Activated naive CD4-positive, alpha-beta T cell treated with anti-CD3 and anti-CD28 coated beads for 36 hours (primary cell): ENCODE measurements at regions not wholly inside any gene's neighbourhood (a gene's known extent, or its start where the extent isn't known, plus 50 kb on each side); places are given as distances from the start of the nearest gene placed in this dataset.
"Not testable (repeated sequence)": the region's sequence is repeated elsewhere in the genome, so short reads cannot be mapped to it uniquely, and the experiment has no call there.

Experiments used
- CTCF ChIA-PET: fragments of 350-600 bp; sonication (Branson Sonifier 250); formaldehyde crosslinking; loops from one replicate; lab custom pipeline; 2021; ENCODE audit warnings: antibody characterized with exemption; lab: Charles Lee
- DNase-seq: peaks from one replicate; pipeline ENCODE4 v3.0.0-alpha.2; 2020
- H3K27ac Mint-ChIP-seq: one replicate; pipeline ENCODE4 v1.8.0; 2021; ENCODE audit warnings: mild to moderate bottlenecking, mixed read lengths
- H3K27me3 Mint-ChIP-seq: one replicate; pipeline ENCODE4 v1.8.0; 2021; ENCODE audit warnings: low read depth, mixed read lengths
- H3K36me3 Mint-ChIP-seq: one replicate; pipeline ENCODE4 v1.8.0; 2021; ENCODE audit warnings: low read depth, mixed read lengths
- H3K4me1 Mint-ChIP-seq: one replicate; pipeline ENCODE4 v1.8.0; 2021; ENCODE audit warnings: low read depth, mixed read lengths
- H3K4me3 Mint-ChIP-seq: one replicate; pipeline ENCODE4 v1.8.0; 2021; ENCODE audit warnings: mild to moderate bottlenecking, moderate library complexity, mixed read lengths
- H3K9me3 Mint-ChIP-seq: one replicate; pipeline ENCODE4 v1.8.0; 2021; ENCODE audit warnings: mixed read lengths
- intact Hi-C: fragments of 100-400 bp; cut with micrococcal nuclease; formaldehyde crosslinking; loops from one replicate; pipeline ENCODE4 v1.15.1; 2023

DNA sequence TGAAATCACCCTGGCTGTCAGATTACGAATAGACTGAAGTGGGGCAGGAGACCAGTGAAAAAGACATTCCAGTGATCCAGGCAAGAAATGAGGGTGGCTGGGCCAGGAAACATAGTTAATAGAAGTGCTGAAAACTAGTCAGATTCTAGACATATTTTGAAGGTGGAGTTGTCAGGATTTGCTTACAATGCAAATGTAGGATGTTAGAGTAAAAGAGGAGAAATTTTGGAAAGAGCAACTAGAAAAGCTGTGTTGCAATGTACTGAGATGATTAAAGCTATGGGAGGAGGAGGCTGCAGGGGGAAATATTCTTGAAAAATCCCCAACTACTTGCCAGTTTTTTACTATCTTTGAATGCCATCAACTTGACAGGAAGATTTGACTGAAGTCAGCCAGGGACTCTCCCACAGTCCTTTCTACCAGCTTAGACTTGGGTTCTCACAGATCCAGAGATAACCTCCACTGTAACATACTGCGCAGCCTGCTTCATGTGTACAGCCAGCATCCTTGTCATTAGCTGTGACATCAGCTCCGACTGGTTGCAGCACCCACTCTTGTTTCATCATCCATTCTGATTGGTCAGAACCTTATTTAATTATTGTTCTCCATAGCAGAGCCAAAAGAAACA, 109.7 kb downstream of the TSEN15 start:
- H3K27me3 Mint-ChIP-seq, result peaks cover 7% of the 10 kb centered on the region
- H3K36me3 Mint-ChIP-seq, result no peaks in the 10 kb centered on the region
- H3K4me1 Mint-ChIP-seq, result no peaks in the 10 kb centered on the region
- no peak overlapping the region for H3K27ac Mint-ChIP-seq
- no peak overlapping the region for H3K4me3 Mint-ChIP-seq
- peak; percentile 63 for DNase-seq
- intact Hi-C loops, result loop anchor here (2.0 to 5.0 kb wide), 11 partner anchors 62 to 996 kb away; partner anchors contain the start of genes APOBEC4, ARPC5, EDEM3 and NIBAN1
- CTCF ChIA-PET, result no interaction called here
- no peaks in the 10 kb centered on the region for H3K9me3 Mint-ChIP-seq

DNA sequence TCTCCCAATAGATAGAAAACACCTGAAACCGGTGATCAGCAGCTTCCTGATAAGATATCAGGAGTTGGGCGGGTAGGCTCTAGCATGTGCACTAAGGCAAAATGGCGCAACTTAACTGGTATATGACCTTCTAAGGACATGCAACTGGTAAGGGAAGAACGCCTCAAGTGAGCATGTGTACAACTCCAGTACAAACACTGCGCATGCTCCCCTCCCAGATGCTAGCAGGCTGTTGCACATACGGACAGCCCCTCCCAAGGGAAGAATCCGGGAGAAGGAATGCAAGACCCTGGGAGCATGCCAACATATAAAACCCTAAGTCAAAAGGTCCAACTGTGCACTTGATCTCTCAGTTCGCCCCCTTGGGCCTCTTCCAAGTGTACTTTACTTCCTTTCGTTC, 110.8 kb downstream of the TSEN15 start:
- DNase-seq, result no peak
- H3K36me3 Mint-ChIP-seq, result no peaks in the 10 kb centered on the region
- H3K4me3 Mint-ChIP-seq, result no peak overlapping the region
- intact Hi-C loops, result loop anchor here (5.0 kb wide), 3 partner anchors 85 to 810 kb away; partner anchors contain the start of gene NIBAN1
- H3K27me3 Mint-ChIP-seq, result peaks cover 2% of the 10 kb centered on the region
- no peaks in the 10 kb centered on the region for H3K4me1 Mint-ChIP-seq
- no peak overlapping the region for H3K27ac Mint-ChIP-seq
- H3K9me3 Mint-ChIP-seq, result no peaks in the 10 kb centered on the region
- CTCF ChIA-PET, result interaction anchor here (0.7 kb wide), 1 partner anchor 1566 kb away, joined by 4 read pairs; no protein-coding TSS in a partner anchor

DNA sequence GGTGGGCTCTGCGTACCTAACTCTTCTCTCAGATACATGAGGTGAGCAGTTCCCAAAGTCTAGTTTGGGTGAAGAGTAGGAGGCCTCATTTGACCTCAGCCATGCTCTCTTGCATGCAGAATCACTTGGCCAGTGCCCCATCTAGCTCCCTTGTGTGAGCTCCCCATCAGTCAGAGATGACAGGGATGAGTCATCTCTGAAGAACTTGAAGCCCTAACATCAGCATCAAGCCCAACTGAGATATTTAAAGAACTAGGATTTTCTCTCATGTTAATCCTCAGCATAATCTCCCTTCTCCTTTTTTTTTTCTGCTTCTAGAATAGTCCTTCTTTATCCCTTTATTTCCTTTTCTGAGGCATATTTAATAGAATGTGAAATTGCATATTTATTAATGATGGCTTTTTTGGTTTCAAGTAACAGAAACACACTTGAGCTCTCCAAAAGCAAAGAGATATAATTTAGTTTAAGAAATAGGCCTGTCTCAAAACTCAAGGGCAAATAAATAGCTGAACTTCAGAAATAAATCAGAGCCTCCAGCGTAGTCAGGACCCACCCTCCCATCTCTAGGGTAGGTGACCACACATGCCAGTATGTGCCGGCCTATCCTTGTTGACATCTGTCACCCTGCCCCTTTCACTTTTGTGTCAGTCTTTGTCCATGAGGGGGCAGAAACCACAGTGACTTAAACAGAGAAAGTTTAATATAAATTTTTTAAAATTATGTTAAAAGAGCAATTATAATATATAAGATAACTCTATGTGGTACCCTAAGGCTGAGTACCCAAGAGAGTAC, 112.3 kb downstream of the TSEN15 start:
- peaks cover 1% of the 10 kb centered on the region for H3K27me3 Mint-ChIP-seq
- no peak overlapping the region for H3K4me3 Mint-ChIP-seq
- CTCF ChIA-PET, result no interaction called here
- no peaks in the 10 kb centered on the region for H3K4me1 Mint-ChIP-seq
- intact Hi-C loops, result loop anchor here (5.0 kb wide), 3 partner anchors 87 to 808 kb away; partner anchors contain the start of gene NIBAN1
- H3K27ac Mint-ChIP-seq, result no peak overlapping the region
- DNase-seq, result no peak
- no peaks in the 10 kb centered on the region for H3K36me3 Mint-ChIP-seq
- H3K9me3 Mint-ChIP-seq, result no peaks in the 10 kb centered on the region

DNA sequence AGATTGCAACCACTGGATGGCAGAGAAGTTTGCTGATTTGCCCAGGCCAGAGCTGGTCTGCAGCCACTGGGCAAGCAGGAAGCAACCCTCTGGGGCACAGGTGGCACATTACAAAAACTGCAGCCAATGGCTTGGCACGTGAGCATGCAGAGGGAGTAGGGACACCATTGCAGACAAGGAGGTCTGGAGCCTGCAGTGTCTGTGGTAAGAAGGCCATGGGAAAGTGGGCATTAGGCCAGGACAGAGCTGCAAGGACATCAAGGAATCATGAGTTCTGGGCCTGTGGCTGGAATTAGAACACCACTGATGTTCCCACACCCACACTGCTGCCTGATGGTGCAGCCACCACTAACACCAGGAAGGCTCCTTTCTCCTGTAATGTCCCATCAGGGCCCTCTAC, 113.0 kb downstream of the TSEN15 start:
- Mint-ChIP-seq H3K27me3 (peaks cover 6% of the 10 kb centered on the region), H3K4me3 (no peak overlapping the region), H3K36me3 (no peaks in the 10 kb centered on the region), H3K9me3 (no peaks in the 10 kb centered on the region), H3K4me1 (no peaks in the 10 kb centered on the region), H3K27ac (no peak overlapping the region)
- intact Hi-C loops, result loop anchor here (5.0 kb wide), 3 partner anchors 87 to 808 kb away; partner anchors contain the start of gene NIBAN1
- DNase-seq, result no peak
- CTCF ChIA-PET, result no interaction called here

DNA sequence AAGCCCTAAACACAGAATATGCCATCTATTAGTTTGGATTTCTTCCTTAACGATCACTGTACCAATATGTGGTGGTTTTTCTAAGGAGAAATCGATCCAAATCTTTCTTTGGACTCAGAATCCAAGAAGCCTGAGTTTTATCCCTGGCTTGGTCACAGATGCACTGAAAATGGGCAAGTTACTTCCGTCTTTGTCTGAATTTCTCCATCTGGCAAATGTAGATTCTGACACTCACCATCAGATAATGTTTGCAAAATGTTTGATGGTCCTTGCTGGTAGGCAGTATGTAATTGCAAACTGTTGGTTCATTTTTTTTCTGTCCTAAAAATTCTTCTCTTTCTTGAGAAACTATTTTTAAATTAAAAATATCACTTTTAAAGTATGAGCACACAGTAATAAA, 115.0 kb downstream of the TSEN15 start:
- H3K27me3 Mint-ChIP-seq, result peaks cover 6% of the 10 kb centered on the region
- CTCF ChIA-PET, result interaction anchor here (0.7 kb wide), 1 partner anchor 197 kb away, joined by 3 read pairs; no protein-coding TSS in a partner anchor
- intact Hi-C loops, result no loop called here
- H3K4me3 Mint-ChIP-seq, result no peak overlapping the region
- H3K9me3 Mint-ChIP-seq, result no peaks in the 10 kb centered on the region
- DNase-seq, result no peak
- no peak overlapping the region for H3K27ac Mint-ChIP-seq
- no peaks in the 10 kb centered on the region for H3K36me3 Mint-ChIP-seq
- no peaks in the 10 kb centered on the region for H3K4me1 Mint-ChIP-seq

DNA sequence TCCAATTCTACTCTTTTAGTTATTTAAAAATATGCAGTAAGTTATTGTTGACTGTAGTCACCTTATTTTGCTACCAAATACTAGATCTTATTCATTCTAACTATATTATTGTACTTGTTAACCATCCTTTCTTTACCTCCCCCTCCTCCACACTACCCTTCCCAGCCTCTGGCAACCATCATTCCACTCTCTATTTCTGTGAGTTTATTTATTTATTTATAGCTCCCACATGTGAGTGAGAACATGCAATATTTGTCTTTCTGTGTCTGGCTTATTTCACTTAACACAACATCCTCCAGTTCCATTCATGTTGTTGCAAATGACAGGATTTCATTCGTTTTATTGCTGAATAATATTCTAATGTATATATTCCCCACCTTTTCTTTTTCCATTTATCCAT, 115.8 kb downstream of the TSEN15 start:
- Mint-ChIP-seq H3K9me3 (no peaks in the 10 kb centered on the region), H3K36me3 (no peaks in the 10 kb centered on the region), H3K27me3 (peaks cover 6% of the 10 kb centered on the region), H3K4me3 (no peak overlapping the region), H3K4me1 (no peaks in the 10 kb centered on the region), H3K27ac (no peak overlapping the region)
- intact Hi-C loops, result no loop called here
- CTCF ChIA-PET, result no interaction called here
- DNase-seq, result no peak

DNA sequence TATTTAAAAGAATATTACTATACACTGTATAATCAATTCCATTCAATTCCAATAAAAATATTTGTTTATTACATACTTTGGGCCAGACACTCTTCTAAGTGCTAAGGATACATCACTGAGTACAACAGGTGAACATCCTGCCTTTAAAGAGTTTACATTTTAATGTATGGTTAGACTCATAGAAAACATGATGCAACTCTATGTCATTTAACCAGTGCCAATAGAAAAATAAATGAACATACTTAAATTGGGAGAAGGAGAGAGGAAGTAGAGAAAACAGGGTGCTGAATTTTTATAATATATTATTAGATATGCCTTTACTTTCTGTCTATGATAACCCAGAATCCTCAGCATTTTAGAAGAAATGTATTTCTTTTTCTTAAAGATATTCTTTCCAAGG, 119.2 kb downstream of the TSEN15 start:
- H3K4me3 Mint-ChIP-seq, result no peak overlapping the region
- CTCF ChIA-PET, result no interaction called here
- no peaks in the 10 kb centered on the region for H3K4me1 Mint-ChIP-seq
- DNase-seq, result no peak
- intact Hi-C loops, result no loop called here
- H3K36me3 Mint-ChIP-seq, result no peaks in the 10 kb centered on the region
- no peak overlapping the region for H3K27ac Mint-ChIP-seq
- peaks cover 6% of the 10 kb centered on the region for H3K27me3 Mint-ChIP-seq
- H3K9me3 Mint-ChIP-seq, result no peaks in the 10 kb centered on the region

DNA sequence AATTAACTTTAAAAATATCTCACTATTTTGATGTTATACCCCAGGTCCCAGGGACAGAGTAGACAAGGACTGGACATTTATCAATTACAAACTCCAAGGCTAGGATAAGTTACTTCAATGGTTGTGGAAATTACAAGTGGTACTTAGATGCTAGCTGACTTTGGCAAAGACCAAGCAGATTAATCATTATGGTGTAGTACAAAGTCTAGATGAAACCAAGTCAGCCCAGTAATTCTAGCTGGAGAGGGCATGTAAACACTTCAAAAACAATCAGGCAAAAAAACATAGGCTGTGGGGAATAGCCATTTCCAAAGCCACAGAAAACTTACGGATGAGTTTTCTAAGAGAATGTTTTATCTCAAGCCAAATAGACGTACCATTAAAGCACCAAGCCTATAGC, 124.5 kb downstream of the TSEN15 start:
- intact Hi-C loops, result loop anchor here (5.0 kb wide), 1 partner anchor 34 kb away; no protein-coding TSS in a partner anchor
- CTCF ChIA-PET, result no interaction called here
- no peaks in the 10 kb centered on the region for H3K36me3 Mint-ChIP-seq
- H3K4me1 Mint-ChIP-seq, result no peaks in the 10 kb centered on the region
- H3K4me3 Mint-ChIP-seq, result no peak overlapping the region
- H3K27ac Mint-ChIP-seq, result no peak overlapping the region
- H3K9me3 Mint-ChIP-seq, result no peaks in the 10 kb centered on the region
- DNase-seq, result no peak
- H3K27me3 Mint-ChIP-seq, result no peaks in the 10 kb centered on the region

DNA sequence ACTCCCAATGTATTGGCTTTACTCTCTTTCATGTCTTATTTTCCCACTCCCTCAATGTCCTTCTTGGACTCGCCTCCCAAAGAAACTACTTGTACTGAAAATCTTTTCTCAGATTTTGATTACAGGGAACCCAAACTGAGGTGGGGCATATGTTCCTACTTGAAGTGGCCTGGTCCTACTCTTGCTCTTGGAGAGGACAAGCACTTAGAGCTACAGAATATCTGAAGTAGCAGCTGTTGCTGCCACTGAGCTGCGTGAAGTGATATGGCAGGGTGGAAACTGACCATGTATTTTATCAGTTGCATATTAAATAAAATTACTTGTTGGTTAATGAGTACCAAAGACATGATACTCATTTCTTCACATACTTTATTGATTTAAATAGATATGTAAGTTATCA, 129.5 kb downstream of the TSEN15 start:
- H3K4me1 Mint-ChIP-seq, result no peaks in the 10 kb centered on the region
- H3K27ac Mint-ChIP-seq, result no peak overlapping the region
- no peak overlapping the region for H3K4me3 Mint-ChIP-seq
- no peak for DNase-seq
- H3K27me3 Mint-ChIP-seq, result no peaks in the 10 kb centered on the region
- no peaks in the 10 kb centered on the region for H3K9me3 Mint-ChIP-seq
- no peaks in the 10 kb centered on the region for H3K36me3 Mint-ChIP-seq
- CTCF ChIA-PET, result no interaction called here
- intact Hi-C loops, result no loop called here

DNA sequence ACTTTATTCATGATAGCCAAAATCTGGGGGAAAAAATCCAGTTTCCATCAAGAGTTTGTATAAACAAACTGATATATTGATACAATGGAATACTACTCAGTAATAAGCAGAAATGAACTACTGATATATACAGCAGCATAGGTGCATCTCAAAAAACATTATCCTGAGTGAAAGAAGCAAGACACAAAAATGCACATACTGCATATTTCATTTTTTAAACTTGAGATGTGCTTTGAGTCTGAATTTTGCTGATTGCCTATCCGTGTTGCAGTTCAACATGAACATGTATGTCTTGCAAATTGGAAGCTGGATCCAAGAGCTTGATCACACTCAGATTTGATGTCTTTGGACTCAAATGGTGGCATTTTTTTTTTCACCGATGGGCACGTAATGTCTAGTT, 132.4 kb downstream of the TSEN15 start:
- intact Hi-C loops, result no loop called here
- Mint-ChIP-seq H3K27me3 (no peaks in the 10 kb centered on the region), H3K9me3 (no peaks in the 10 kb centered on the region), H3K36me3 (no peaks in the 10 kb centered on the region), H3K27ac (no peak overlapping the region), H3K4me3 (no peak overlapping the region), H3K4me1 (no peaks in the 10 kb centered on the region)
- CTCF ChIA-PET, result no interaction called here
- DNase-seq, result no peak

DNA sequence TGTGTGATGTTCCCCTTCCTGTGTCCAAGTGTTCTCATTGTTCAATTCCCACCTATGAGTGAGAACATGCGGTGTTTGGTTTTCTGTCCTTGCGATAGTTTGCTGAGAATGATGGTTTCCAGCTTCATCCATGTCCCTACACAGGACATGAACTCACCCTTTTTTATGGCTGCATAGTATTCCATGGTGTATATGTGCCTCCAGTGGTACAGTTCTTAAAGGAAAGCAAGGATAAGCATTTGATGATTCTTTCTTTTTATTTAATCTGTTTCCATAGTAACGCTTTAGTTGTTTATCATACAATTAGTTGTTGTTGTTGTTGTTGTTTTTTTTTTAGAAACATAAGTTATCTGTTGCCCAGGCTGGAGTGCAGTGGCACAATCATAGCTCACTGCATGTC, 133.1 kb downstream of the TSEN15 start:
- intact Hi-C loops, H3K4me3 Mint-ChIP-seq, H3K27ac Mint-ChIP-seq, H3K27me3 Mint-ChIP-seq, DNase-seq, H3K36me3 Mint-ChIP-seq, H3K9me3 Mint-ChIP-seq, CTCF ChIA-PET, H3K4me1 Mint-ChIP-seq: not testable (repeated sequence)

DNA sequence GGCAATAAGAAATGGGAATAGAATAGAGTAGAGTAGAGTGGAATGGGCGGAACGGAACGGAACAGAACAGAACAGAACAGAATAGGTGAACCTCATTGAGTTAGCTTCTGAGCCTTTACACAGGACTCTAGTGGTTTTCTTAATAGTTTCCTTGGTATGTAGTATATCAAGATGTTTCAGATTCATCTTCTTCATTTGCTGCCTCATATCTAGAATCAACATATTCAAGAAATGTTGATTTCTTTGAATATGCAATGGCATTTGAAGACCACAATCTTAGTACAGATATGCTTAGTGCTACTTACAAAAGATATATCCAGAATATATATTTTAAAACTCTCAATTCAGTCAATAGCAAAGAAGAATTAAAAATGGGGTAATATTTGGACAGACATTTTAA, 133.8 kb downstream of the TSEN15 start:
- Mint-ChIP-seq H3K4me1 (no peaks in the 10 kb centered on the region), H3K9me3 (no peaks in the 10 kb centered on the region), H3K27ac (no peak overlapping the region), H3K36me3 (no peaks in the 10 kb centered on the region), H3K27me3 (peaks cover 2% of the 10 kb centered on the region), H3K4me3 (no peak overlapping the region)
- CTCF ChIA-PET, result no interaction called here
- DNase-seq, result no peak
- intact Hi-C loops, result no loop called here

DNA sequence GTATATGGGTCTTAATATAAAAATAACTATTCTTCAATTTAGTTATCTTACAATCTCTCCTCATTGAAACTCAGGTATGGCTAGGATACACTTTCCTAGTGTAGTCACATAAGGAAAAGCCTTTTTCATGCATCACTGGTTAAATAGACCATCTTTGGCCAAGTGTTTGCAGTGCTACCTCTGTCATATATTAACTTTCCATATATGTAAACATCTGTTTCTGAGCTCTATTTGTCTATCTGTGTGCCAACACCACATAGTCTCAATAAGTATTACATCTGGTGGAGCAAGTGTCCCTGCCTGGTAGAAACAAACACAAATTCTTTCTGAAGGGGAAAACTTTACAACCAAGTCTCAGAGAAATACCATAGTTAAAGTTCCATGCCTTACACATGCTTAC, 134.6 kb downstream of the TSEN15 start:
- H3K4me1 Mint-ChIP-seq, result no peaks in the 10 kb centered on the region
- no peaks in the 10 kb centered on the region for H3K9me3 Mint-ChIP-seq
- DNase-seq, result no peak
- CTCF ChIA-PET, result no interaction called here
- H3K36me3 Mint-ChIP-seq, result no peaks in the 10 kb centered on the region
- intact Hi-C loops, result no loop called here
- H3K27ac Mint-ChIP-seq, result no peak overlapping the region
- H3K4me3 Mint-ChIP-seq, result no peak overlapping the region
- peaks cover 7% of the 10 kb centered on the region for H3K27me3 Mint-ChIP-seq
